Inferior parietal cortex (tissue), 1 donor: ENCODE measurements at regions not wholly inside any gene's neighbourhood (a gene's known extent, or its start where the extent isn't known, plus 50 kb on each side); places are given as distances from the start of the nearest gene placed in this dataset.

Experiments used
- DNase-seq: peaks from one replicate; pipeline ENCODE4 v3.0.0-alpha.2; 2016; ENCODE audit errors: extremely low spot score

DNA sequence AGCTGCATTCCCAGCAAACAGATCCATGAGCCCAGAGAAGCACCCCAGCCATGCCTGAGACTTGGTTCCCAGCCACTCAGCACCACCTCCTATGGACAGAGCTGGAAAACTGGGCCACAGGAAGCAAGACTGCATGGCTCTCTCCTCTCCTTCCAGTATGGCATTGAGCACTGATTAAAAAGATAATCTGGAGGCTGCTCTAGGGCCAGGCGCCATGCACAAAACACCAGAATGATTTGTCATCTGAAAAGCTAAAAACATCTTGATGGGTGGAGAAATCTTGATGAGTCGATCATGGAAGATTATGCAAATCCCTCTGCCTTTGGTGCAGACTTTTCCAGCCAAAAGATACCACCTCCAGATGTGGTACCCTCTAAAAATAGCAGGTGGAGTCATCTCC, 62.7 kb upstream of the MRPS22 start:
- DNase-seq = no peak

- DNase-seq = no peak
Observed at GRCh38 chr3:139281522-139282196, 62.2 kb upstream of the MRPS22 start.

DNA sequence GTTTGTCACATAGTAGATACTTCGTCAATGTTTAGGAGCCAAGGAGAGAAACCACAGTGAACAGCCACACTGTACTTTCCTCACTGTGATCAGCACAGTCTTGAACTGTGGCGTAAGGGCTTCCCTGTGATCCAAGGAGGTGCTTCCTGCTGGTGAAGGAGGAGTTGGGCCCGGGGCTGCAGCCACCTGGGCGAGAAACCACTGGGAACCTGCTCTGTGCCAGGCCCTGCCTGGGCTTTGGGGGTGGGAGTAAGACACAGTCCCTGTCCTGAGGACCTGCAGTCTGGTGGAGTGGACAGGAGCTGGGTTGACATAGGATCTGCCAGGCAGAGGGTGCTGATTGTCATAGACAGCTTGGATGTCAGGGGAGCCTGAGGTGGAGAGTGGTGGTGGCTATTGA, 60.5 kb upstream of the MRPS22 start:
- no peak for DNase-seq

GRCh38 chr3:139284221-139284620, 59.6 kb upstream of the MRPS22 start:
- no peak for DNase-seq

GRCh38 chr3:139285691-139286090, 58.1 kb upstream of the MRPS22 start:
- DNase-seq = no peak

DNA sequence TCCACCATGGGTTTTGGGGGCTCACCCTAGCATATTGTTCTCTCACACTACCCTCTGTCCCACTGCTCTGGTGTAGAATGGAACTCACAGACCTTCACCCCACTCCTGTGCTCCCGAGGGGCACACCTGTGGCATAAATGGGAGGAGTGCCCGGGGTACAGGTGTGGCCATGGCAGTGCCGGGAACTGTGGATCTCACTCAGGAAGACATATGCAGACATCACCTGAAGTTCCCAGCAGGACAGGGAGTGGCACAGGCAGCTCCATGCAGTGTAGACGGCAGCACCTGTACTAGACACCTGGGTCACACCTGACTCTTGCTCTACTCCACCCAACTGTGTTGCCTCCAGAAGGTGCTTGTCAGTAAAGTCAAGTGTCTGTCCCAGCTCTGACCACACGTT, 57.6 kb upstream of the MRPS22 start:
- DNase-seq = no peak

DNA sequence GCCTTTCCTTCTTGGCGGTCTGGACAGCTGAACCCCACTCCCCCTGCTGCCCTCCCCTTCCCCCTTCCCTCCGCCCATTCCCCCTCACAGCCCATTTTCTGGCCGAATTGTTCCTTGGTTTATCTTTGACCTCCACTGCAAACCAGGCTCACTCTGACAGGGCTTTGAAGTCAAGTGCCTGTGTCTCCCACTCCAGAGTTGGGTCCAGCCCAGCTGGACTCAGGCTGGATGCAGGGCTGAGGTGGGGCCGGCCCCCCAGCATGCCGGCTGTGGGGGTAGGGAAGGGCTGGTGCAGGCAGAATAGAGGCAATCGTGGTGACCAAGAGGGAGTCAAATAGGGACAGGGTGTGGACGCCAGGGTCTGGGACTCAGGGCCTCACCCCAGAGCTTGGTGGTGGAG, 57.0 kb upstream of the MRPS22 start:
- no peak for DNase-seq

GRCh38 chr3:139287557-139287956, 56.3 kb upstream of the MRPS22 start:
- no peak for DNase-seq

- no peak for DNase-seq
Observed at GRCh38 chr3:139288266-139288821, 55.5 kb upstream of the MRPS22 start.

- DNase-seq = no peak
Observed at GRCh38 chr3:139289860-139290524, 53.8 kb upstream of the MRPS22 start.

- DNase-seq = no peak
Observed at GRCh38 chr3:139291276-139292051, 52.4 kb upstream of the MRPS22 start.

GRCh38 chr3:139292192-139292591, 51.6 kb upstream of the MRPS22 start:
- DNase-seq = no peak

DNA sequence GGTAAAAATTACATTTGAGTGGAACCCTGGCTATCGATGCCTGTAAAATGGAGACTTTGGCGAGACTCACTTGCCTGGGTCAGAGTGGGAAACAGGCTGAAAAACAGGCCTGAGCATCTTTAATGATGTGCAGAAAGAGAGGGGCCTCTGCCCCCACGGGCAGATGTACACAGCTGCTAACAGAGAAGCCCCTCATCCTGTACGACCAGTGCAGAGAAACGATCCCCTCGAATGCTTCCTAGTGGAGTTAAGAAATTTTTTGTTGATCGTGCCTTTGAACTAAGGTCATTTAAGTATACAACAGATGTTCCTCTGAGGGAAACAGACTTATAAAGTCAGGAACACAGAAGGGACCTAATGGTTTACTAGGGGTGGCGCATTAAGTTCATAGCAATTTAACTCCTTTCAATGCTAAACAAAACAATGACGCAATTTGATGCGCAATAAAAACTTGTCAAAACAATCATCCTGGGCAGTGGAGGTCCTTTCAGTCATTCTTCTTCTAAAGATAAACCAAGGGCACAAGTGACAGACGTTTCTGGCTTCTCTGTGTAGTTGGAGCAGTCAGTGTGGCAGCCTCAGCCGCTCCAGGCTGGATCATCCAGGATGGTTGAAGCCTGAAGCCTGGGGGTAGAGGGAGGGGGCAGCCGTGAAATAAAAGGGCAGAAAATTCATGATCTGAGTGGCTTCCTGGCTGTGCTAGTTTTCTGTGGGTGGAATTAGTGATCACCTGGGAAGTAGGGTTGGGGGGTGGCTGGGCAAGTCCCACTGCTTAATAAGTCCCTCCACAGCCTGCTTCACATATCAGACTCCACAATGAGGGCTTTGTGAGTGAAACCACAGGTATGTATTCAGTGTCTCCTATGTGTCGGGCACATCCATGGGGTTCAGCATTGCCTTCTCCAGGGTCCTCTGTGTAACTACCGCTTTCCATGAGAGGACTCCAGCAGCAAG, 50.8 kb upstream of the MRPS22 start:
- DNase-seq = no peak

- no peak for DNase-seq
Observed at GRCh38 chr3:139293665-139294023, 50.2 kb upstream of the MRPS22 start.
